ENCODE measurements at regions not wholly inside any gene's neighbourhood (a gene's known extent, or its start where the extent isn't known, plus 50 kb on each side); places are given as distances from the start of the nearest gene placed in this dataset.

- no peak for DNase-seq
- TF ChIP-seq POLR2A (IDR thresholded peaks at IDR 0.05) (no peak), CTCF (IDR thresholded peaks at IDR 0.05) (no peak), EP300 (IDR thresholded peaks at IDR 0.05) (no peak)
- H3K9me3 ChIP-seq = no peaks in the 10 kb centered on the region
- H3K4me3 ChIP-seq = no peak overlapping the region
- H3K27ac ChIP-seq = no peak overlapping the region
- no peaks in the 10 kb centered on the region for H3K4me1 ChIP-seq (ENCODE audit: insufficient read depth)
- intact Hi-C loops (cut with DNase I) = no loop called here
- 86 to 96% (median 94%) methylated on average over 2 of the region's 2 CpGs for WGBS, 3 donors
- H3K36me3 ChIP-seq = no peaks in the 10 kb centered on the region
- no peaks in the 10 kb centered on the region for H3K27me3 ChIP-seq
These were observed 142.6 kb downstream of the TFCP2L1 start for GRCh38 chr2:121142452-121142851.

- no peaks in the 10 kb centered on the region for H3K4me1 ChIP-seq (ENCODE audit: insufficient read depth)
- TF ChIP-seq POLR2A (IDR thresholded peaks at IDR 0.05) (no peak), EP300 (IDR thresholded peaks at IDR 0.05) (no peak), CTCF (IDR thresholded peaks at IDR 0.05) (no peak)
- H3K36me3 ChIP-seq = no peaks in the 10 kb centered on the region
- WGBS, 3 donors = 75 to 84% (median 77%) methylated on average over 7 of the region's 7 CpGs
- no peaks in the 10 kb centered on the region for H3K9me3 ChIP-seq
- no peak overlapping the region for H3K4me3 ChIP-seq
- H3K27ac ChIP-seq = no peak overlapping the region
- intact Hi-C loops (cut with DNase I) = no loop called here
- DNase-seq = no peak
- no peaks in the 10 kb centered on the region for H3K27me3 ChIP-seq
These were observed 140.9 kb downstream of the TFCP2L1 start for GRCh38 chr2:121144111-121144510.

- DNase-seq = no peak
- Histone ChIP-seq H3K4me3 (no peak overlapping the region), H3K27ac (no peak overlapping the region), H3K4me1 (ENCODE audit: insufficient read depth) (no peaks in the 10 kb centered on the region), H3K27me3 (no peaks in the 10 kb centered on the region), H3K36me3 (no peaks in the 10 kb centered on the region), H3K9me3 (no peaks in the 10 kb centered on the region)
- intact Hi-C loops (cut with DNase I) = no loop called here
- TF ChIP-seq POLR2A (IDR thresholded peaks at IDR 0.05) (no peak), EP300 (IDR thresholded peaks at IDR 0.05) (no peak), CTCF (IDR thresholded peaks at IDR 0.05) (no peak)
- WGBS, 3 donors = 91 to 97% (median 92%) methylated on average over 5 of the region's 5 CpGs
These were observed 138.4 kb downstream of the TFCP2L1 start for GRCh38 chr2:121146630-121147029.

GRCh38 chr2:121147766-121148165 is 137.2 kb downstream of the TFCP2L1 start:
- H3K36me3 ChIP-seq = no peaks in the 10 kb centered on the region
- H3K9me3 ChIP-seq = no peaks in the 10 kb centered on the region
- DNase-seq = no peak
- no peaks in the 10 kb centered on the region for H3K4me1 ChIP-seq (ENCODE audit: insufficient read depth)
- TF ChIP-seq POLR2A (IDR thresholded peaks at IDR 0.05) (no peak), CTCF (IDR thresholded peaks at IDR 0.05) (no peak), EP300 (IDR thresholded peaks at IDR 0.05) (no peak)
- no peak overlapping the region for H3K4me3 ChIP-seq
- H3K27ac ChIP-seq = no peak overlapping the region
- intact Hi-C loops (cut with DNase I) = no loop called here
- WGBS, 3 donors = 69 to 78% (median 76%) methylated on average over 1 of the region's 1 CpG
- no peaks in the 10 kb centered on the region for H3K27me3 ChIP-seq

- intact Hi-C loops (cut with DNase I) = no loop called here
- Histone ChIP-seq H3K27me3 (no peaks in the 10 kb centered on the region), H3K36me3 (no peaks in the 10 kb centered on the region), H3K9me3 (no peaks in the 10 kb centered on the region), H3K27ac (no peak overlapping the region), H3K4me3 (no peak overlapping the region), H3K4me1 (ENCODE audit: insufficient read depth) (no peaks in the 10 kb centered on the region)
- TF ChIP-seq EP300 (IDR thresholded peaks at IDR 0.05) = no peak
- no peak for TF ChIP-seq CTCF (IDR thresholded peaks at IDR 0.05)
- no peak for TF ChIP-seq POLR2A (IDR thresholded peaks at IDR 0.05)
- WGBS, 3 donors = 68 to 74% (median 73%) methylated on average over 3 of the region's 3 CpGs
- no peak for DNase-seq
These were observed 136.5 kb downstream of the TFCP2L1 start for GRCh38 chr2:121148481-121148880.

Data from ovary (tissue), 7 donors.